Keratinocyte (primary cell): ENCODE measurements at regions not wholly inside any gene's neighbourhood (a gene's known extent, or its start where the extent isn't known, plus 50 kb on each side); places are given as distances from the start of the nearest gene placed in this dataset.

ENCODE experiments used
- DNase-seq: peaks from one replicate; pipeline ENCODE4 v3.0.0-alpha.2; 2011; ENCODE audit warnings: low read depth, missing footprints, low spot score
- FAIRE-seq: peaks from 2 replicates; lab custom pipeline; 2011; peaks lifted over from hg19 to GRCh38; lab: Jason Lieb, UNC
- H2AFZ ChIP-seq: 2 replicates; pipeline ENCODE4 v1.6.0; 2012; ENCODE audit warnings: low read length, control low read depth, inconsistent platforms; ENCODE audit not compliant: control insufficient read depth
- H3K27ac ChIP-seq: 2 replicates; pipeline ENCODE4 v1.5.1; 2011; ENCODE audit warnings: low read length; ENCODE audit not compliant: control insufficient read depth, insufficient read depth
- H3K27me3 ChIP-seq: 3 replicates; pipeline ENCODE4 v1.6.0; 2011; ENCODE audit warnings: low read length; ENCODE audit not compliant: control insufficient read depth, insufficient read depth; ENCODE audit errors: extremely low read depth
- H3K36me3 ChIP-seq, 2 experiments: 2 replicates in 1 of 2; 3 replicates in 1 of 2; pipeline ENCODE4 v1.5.1; 2011; ENCODE audit warnings: low read length in 2 of 2, mild to moderate bottlenecking in 1 of 2; ENCODE audit not compliant: control insufficient read depth in 2 of 2, insufficient read depth in 2 of 2; ENCODE audit errors: extremely low read depth in 1 of 2
- H3K4me1 ChIP-seq: 3 replicates; pipeline ENCODE4 v1.5.1; 2011; ENCODE audit warnings: low read length; ENCODE audit not compliant: control insufficient read depth, insufficient read depth; ENCODE audit errors: extremely low read depth
- H3K4me2 ChIP-seq: 3 replicates; pipeline ENCODE4 v1.6.0; 2011; ENCODE audit warnings: low read depth, low read length; ENCODE audit not compliant: control insufficient read depth, insufficient read depth; ENCODE audit errors: extremely low read depth
- H3K4me3 ChIP-seq, 3 experiments: fragments of 200-600 bp in 1 of 3; sonication (generic) in 1 of 3; 2 replicates in 2 of 3; 3 replicates in 1 of 3; pipeline ENCODE4 v1.5.1; 2011 to 2016; ENCODE audit warnings: low read length in 3 of 3, mild to moderate bottlenecking in 3 of 3, control low read depth in 2 of 3, inconsistent platforms in 1 of 3, low read depth in 1 of 3, mixed read lengths in 1 of 3, mixed run types in 1 of 3, moderate library complexity in 1 of 3; ENCODE audit not compliant: control insufficient read depth in 2 of 3, insufficient read depth in 2 of 3; ENCODE audit errors: extremely low read depth in 1 of 3
- H3K79me2 ChIP-seq: 2 replicates; pipeline ENCODE4 v1.6.0; 2012; ENCODE audit warnings: low read length; ENCODE audit not compliant: control insufficient read depth, insufficient read depth
- H3K9ac ChIP-seq: 3 replicates; pipeline ENCODE4 v1.6.0; 2011; ENCODE audit warnings: low read length; ENCODE audit not compliant: control insufficient read depth, insufficient read depth; ENCODE audit errors: extremely low read depth
- H3K9me1 ChIP-seq: 3 replicates; pipeline ENCODE4 v1.6.0; 2011; ENCODE audit warnings: low read length; ENCODE audit not compliant: control insufficient read depth, insufficient read depth; ENCODE audit errors: extremely low read depth
- H3K9me3 ChIP-seq: 2 replicates; pipeline ENCODE4 v1.5.1; 2012; ENCODE audit warnings: low read depth, low read length; ENCODE audit not compliant: control insufficient read depth
- H4K20me1 ChIP-seq: 3 replicates; pipeline ENCODE4 v1.6.0; 2011; ENCODE audit warnings: low read length; ENCODE audit not compliant: control insufficient read depth, insufficient read depth; ENCODE audit errors: extremely low read depth
- CTCF ChIP-seq, 3 experiments: IDR thresholded peaks in 1 of 3; conservative IDR thresholded peaks in 1 of 3; optimal IDR thresholded peaks in 1 of 3; 2 replicates in 2 of 3; 3 replicates in 1 of 3; pipeline versions ENCODE3 to v1.5.1; 2011; ENCODE audit warnings: low read length in 3 of 3, mild to moderate bottlenecking in 3 of 3, moderate library complexity in 2 of 3, control low read depth in 1 of 3, inconsistent platforms in 1 of 3; ENCODE audit not compliant: insufficient read depth in 2 of 3; ENCODE audit errors: extremely low read depth in 1 of 3
- EZH2 ChIP-seq: IDR thresholded peaks from one replicate; pipeline ENCODE4 v1.6.1; 2012; ENCODE audit warnings: inconsistent platforms, mild to moderate bottlenecking, low read length, moderate library complexity
- dilution Hi-C: fragments of 300-500 bp; cut with MboI; formaldehyde crosslinking; loops from one replicate; pipeline ENCODE4 v1.7.0; 2020; ENCODE audit warnings: low sequenced_read_pairs; ENCODE audit not compliant: extremely low pct_ligation_motif_present

DNA sequence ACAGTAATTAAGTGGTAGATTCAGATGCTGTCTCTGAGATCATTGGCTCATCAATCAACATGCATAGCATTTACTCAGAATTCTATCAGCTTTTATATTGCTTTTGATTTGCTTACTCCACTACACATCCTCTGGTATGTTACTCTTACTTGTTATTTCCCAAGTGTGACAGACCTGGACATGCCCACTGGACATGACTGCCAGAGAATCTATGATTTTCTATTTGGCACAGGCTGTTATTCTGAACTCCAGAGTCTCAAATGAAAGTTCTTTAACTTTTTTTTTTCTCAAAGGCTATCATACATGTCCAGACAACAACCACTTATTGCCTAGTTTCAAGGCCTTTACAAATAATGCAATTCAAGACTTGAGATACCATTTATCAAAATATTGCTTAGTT is 116.1 kb upstream of the ARHGAP24 start:
- FAIRE-seq (no peak), DNase-seq (no peak)
- no peaks in the 10 kb centered on the region for H3K9me3 ChIP-seq
- no peaks in the 10 kb centered on the region for H3K27me3 ChIP-seq
- H3K27ac ChIP-seq = no peak overlapping the region
- H4K20me1 ChIP-seq = no peaks in the 10 kb centered on the region
- H3K4me3 ChIP-seq = no peak overlapping the region
- H3K9ac ChIP-seq = no peak overlapping the region
- H3K4me1 ChIP-seq = no peaks in the 10 kb centered on the region
- dilution Hi-C loops = loop anchor here (25.0 kb wide), 1 partner anchor 197 kb away; no protein-coding TSS in a partner anchor
- H3K36me3 ChIP-seq = no peaks in the 10 kb centered on the region
- TF ChIP-seq CTCF (optimal IDR thresholded peaks at IDR 0.05 in 1 of 3, IDR thresholded peaks at IDR 0.05 in 1 of 3, conservative IDR thresholded peaks at IDR 0.05 in 1 of 3; ENCODE audit: extremely low read depth in 1 of 3, insufficient read depth in 2 of 3, low read length in 3 of 3) = no peak
- TF ChIP-seq EZH2 = no peak
- no peak overlapping the region for H3K4me2 ChIP-seq
- no peaks in the 10 kb centered on the region for H3K79me2 ChIP-seq
- H2AFZ ChIP-seq = no peak overlapping the region
- H3K9me1 ChIP-seq = no peaks in the 10 kb centered on the region

- Histone ChIP-seq H2AFZ (no peak overlapping the region), H3K4me3 (no peak overlapping the region), H3K4me2 (no peak overlapping the region), H3K9me3 (no peaks in the 10 kb centered on the region), H4K20me1 (no peaks in the 10 kb centered on the region), H3K27ac (no peak overlapping the region), H3K4me1 (no peaks in the 10 kb centered on the region), H3K27me3 (peaks cover 6% of the 10 kb centered on the region), H3K9ac (no peak overlapping the region), H3K36me3 (no peaks in the 10 kb centered on the region), H3K79me2 (no peaks in the 10 kb centered on the region), H3K9me1 (no peaks in the 10 kb centered on the region)
- FAIRE-seq (no peak), DNase-seq (no peak)
- dilution Hi-C loops = loop anchor here (25.0 kb wide), 1 partner anchor 200 kb away; no protein-coding TSS in a partner anchor
- TF ChIP-seq EZH2 (no peak), CTCF (optimal IDR thresholded peaks at IDR 0.05 in 1 of 3, IDR thresholded peaks at IDR 0.05 in 1 of 3, conservative IDR thresholded peaks at IDR 0.05 in 1 of 3; ENCODE audit: extremely low read depth in 1 of 3, insufficient read depth in 2 of 3, low read length in 3 of 3) (no peak)
Observed at GRCh38 chr4:85362550-85362949, 112.4 kb upstream of the ARHGAP24 start.
